GM23338 (cell line): ENCODE measurements at regions not wholly inside any gene's neighbourhood (a gene's known extent, or its start where the extent isn't known, plus 50 kb on each side); places are given as distances from the start of the nearest gene placed in this dataset.

Experiments used
- ATAC-seq: fragments of 200-7000 bp; cut with Tn5 transposase; 3 replicates; pipeline ENCODE4 v1.9.1; 2020
- DNase-seq: peaks from one replicate; pipeline ENCODE4 v3.0.0-alpha.2; 2015; ENCODE audit warnings: low spot score
- H2AFZ ChIP-seq: fragments of 200-600 bp; sonication (generic); 2 replicates; pipeline ENCODE4 v1.8.0; 2016; ENCODE audit warnings: antibody characterized with exemption, mild to moderate bottlenecking, moderate library complexity
- H3F3A ChIP-seq: fragments of 200-600 bp; sonication (generic); replicated peaks from 2 replicates; pipeline ENCODE4 v1.8.0; 2017; ENCODE audit warnings: antibody characterized with exemption, mixed run types, low read depth
- H3K27ac ChIP-seq: fragments of 200-600 bp; sonication (generic); 2 replicates; pipeline ENCODE4 v1.6.1; 2016; ENCODE audit warnings: low read depth
- H3K27me3 ChIP-seq: fragments of 200-600 bp; sonication (generic); 2 replicates; pipeline ENCODE4 v1.8.0; 2016; ENCODE audit warnings: mild to moderate bottlenecking, mixed run types, moderate library complexity; ENCODE audit not compliant: insufficient read depth
- H3K36me3 ChIP-seq: fragments of 200-600 bp; sonication (generic); 2 replicates; pipeline ENCODE4 v1.8.0; 2016; ENCODE audit warnings: mild to moderate bottlenecking; ENCODE audit not compliant: insufficient read depth
- H3K4me1 ChIP-seq: fragments of 200-600 bp; sonication (generic); 2 replicates; pipeline ENCODE4 v1.8.0; 2016; ENCODE audit warnings: mild to moderate bottlenecking, moderate library complexity; ENCODE audit not compliant: insufficient read depth
- H3K4me2 ChIP-seq: fragments of 200-600 bp; sonication (generic); 2 replicates; pipeline ENCODE4 v1.7.1; 2017; ENCODE audit warnings: mixed run types
- H3K4me3 ChIP-seq: fragments of 200-600 bp; sonication (generic); 2 replicates; pipeline ENCODE4 v1.6.1; 2016; ENCODE audit warnings: mixed run types
- H3K79me2 ChIP-seq: fragments of 200-600 bp; sonication (generic); replicated peaks from 2 replicates; pipeline ENCODE4 v1.8.0; 2017; ENCODE audit warnings: mild to moderate bottlenecking; ENCODE audit not compliant: insufficient read depth
- H3K9me2 ChIP-seq: fragments of 200-600 bp; sonication (generic); 2 replicates; pipeline ENCODE4 v1.8.0; 2017; ENCODE audit not compliant: insufficient read depth
- H4K20me1 ChIP-seq: fragments of 200-600 bp; sonication (generic); replicated peaks from 2 replicates; pipeline ENCODE4 v1.8.0; 2017; ENCODE audit warnings: mild to moderate bottlenecking; ENCODE audit not compliant: insufficient read depth
- H3K27ac Mint-ChIP-seq: 2 replicates; pipeline ENCODE4 v1.8.0; 2020; ENCODE audit warnings: inconsistent platforms, mild to moderate bottlenecking, moderate library complexity, mixed read lengths
- H3K27me3 Mint-ChIP-seq: 3 replicates; pipeline ENCODE4 v1.8.0; 2022; ENCODE audit warnings: low read depth, mild to moderate bottlenecking, moderate library complexity, mixed read lengths, inconsistent platforms; ENCODE audit not compliant: insufficient read depth, poor library complexity
- H3K36me3 Mint-ChIP-seq: 3 replicates; pipeline ENCODE4 v1.8.0; 2021; ENCODE audit warnings: low read depth, mild to moderate bottlenecking, inconsistent platforms, moderate library complexity, mixed read lengths
- H3K4me1 Mint-ChIP-seq: 3 replicates; pipeline ENCODE4 v1.8.0; 2020; ENCODE audit warnings: mild to moderate bottlenecking, inconsistent platforms, mixed read lengths
- H3K4me3 Mint-ChIP-seq: 3 replicates; pipeline ENCODE4 v1.8.0; 2021; ENCODE audit warnings: moderate library complexity, mild to moderate bottlenecking, inconsistent platforms, mixed read lengths
- H3K9me3 Mint-ChIP-seq: 3 replicates; pipeline ENCODE4 v1.8.0; 2020; ENCODE audit warnings: moderate library complexity, mild to moderate bottlenecking, inconsistent platforms, mixed read lengths
- EZH2phosphoT487 ChIP-seq: fragments of 200-600 bp; sonication (generic); IDR thresholded peaks from one replicate; pipeline ENCODE4 v1.8.1; 2018; ENCODE audit warnings: antibody characterized with exemption; ENCODE audit not compliant: unreplicated experiment
- NANOG ChIP-seq: IDR thresholded peaks from 2 replicates; pipeline ENCODE4 v1.6.1; 2016; ENCODE audit warnings: antibody characterized with exemption, borderline replicate concordance
- POLR2AphosphoS5 ChIP-seq: IDR thresholded peaks from 2 replicates; pipeline ENCODE4 v1.6.1; 2016; ENCODE audit warnings: antibody characterized with exemption, low read depth
- STAT1 ChIP-seq: IDR thresholded peaks from one replicate; pipeline ENCODE4 v1.6.1; 2016; ENCODE audit warnings: antibody characterized with exemption; ENCODE audit not compliant: unreplicated experiment
- ZNF114 ChIP-seq: fragments of 250-450 bp; sonication (Bioruptor Pico); IDR thresholded peaks from 2 replicates; pipeline ENCODE4 v1.5.0; 2020; ENCODE audit warnings: mild to moderate bottlenecking, moderate library complexity
- ZNF331 ChIP-seq: fragments of 250-450 bp; sonication (Bioruptor Pico); IDR thresholded peaks from 2 replicates; pipeline ENCODE4 v1.5.0; 2020; ENCODE audit warnings: low read depth, mild to moderate bottlenecking, moderate library complexity
- TF ChIP-seq, protein P1 (sequence below), 2 experiments: fragments of 200-600 bp in 1 of 2; sonication (generic) in 1 of 2; conservative IDR thresholded peaks; 2 replicates each; pipeline versions ENCODE4 v1.5.1 to v1.6.1; 2016 to 2017; ENCODE audit warnings: antibody characterized with exemption in 2 of 2, low read depth in 2 of 2, mild to moderate bottlenecking in 2 of 2, moderate library complexity in 1 of 2
- TF ChIP-seq, protein P2 (sequence below): IDR thresholded peaks from one replicate; pipeline ENCODE4 v1.6.1; 2018; ENCODE audit warnings: antibody characterized with exemption; ENCODE audit not compliant: unreplicated experiment
- TF ChIP-seq, protein P3 (sequence below): IDR thresholded peaks from 2 replicates; pipeline ENCODE4 v1.6.1; 2016; ENCODE audit warnings: antibody characterized with exemption

DNA sequence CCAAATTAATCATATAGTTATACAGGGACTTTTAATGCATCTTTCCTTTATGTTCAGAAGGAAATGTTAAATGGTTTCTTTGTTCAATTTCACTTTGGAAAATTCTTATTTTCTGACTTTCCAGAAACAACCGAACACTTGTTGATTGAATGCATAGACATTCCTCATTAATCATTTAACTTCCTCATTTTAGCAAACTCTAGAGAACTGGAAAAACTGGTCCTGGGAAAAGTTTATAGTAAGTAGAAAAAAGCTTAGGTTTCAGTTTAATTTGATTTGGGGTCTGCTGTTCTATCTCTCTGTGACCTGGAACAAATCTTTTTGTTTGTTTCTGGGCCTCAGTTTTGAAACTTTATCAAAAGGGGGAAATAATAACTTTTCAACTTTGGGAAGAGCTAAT lies 320.4 kb downstream of the CMPK2 start:
- TF ChIP-seq, protein P1, sequence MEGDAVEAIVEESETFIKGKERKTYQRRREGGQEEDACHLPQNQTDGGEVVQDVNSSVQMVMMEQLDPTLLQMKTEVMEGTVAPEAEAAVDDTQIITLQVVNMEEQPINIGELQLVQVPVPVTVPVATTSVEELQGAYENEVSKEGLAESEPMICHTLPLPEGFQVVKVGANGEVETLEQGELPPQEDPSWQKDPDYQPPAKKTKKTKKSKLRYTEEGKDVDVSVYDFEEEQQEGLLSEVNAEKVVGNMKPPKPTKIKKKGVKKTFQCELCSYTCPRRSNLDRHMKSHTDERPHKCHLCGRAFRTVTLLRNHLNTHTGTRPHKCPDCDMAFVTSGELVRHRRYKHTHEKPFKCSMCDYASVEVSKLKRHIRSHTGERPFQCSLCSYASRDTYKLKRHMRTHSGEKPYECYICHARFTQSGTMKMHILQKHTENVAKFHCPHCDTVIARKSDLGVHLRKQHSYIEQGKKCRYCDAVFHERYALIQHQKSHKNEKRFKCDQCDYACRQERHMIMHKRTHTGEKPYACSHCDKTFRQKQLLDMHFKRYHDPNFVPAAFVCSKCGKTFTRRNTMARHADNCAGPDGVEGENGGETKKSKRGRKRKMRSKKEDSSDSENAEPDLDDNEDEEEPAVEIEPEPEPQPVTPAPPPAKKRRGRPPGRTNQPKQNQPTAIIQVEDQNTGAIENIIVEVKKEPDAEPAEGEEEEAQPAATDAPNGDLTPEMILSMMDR (conservative IDR thresholded peaks at IDR 0.05; ENCODE audit: low read depth in 2 of 2), result no peak
- ATAC-seq, result no peak

DNA sequence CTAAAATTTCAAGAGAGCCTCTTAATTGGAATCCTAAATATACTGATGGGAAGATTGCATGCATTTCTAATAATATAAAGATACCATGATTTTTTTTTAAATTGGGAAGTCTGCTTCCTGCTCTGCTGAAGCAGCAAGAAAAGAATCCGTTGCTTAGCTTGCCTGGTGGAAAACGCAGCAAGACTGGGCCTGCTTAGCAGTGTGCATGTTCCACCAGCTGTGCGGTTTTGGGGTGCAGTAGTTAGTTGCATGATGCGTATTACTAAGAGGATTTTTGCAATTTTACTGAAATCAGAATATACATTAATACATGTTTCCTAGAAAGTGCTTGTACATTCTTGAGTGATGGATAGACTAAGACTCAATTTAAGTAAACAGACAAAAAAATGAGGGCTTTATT lies 319.9 kb downstream of the CMPK2 start:
- no peaks in the 10 kb centered on the region for H3F3A ChIP-seq
- no peak overlapping the region for H3K27ac ChIP-seq
- no peaks in the 10 kb centered on the region for H3K4me1 ChIP-seq
- Mint-ChIP-seq H3K36me3 (peaks cover 7% of the 10 kb centered on the region), H3K4me3 (no peak overlapping the region), H3K9me3 (peaks cover 67% of the 10 kb centered on the region), H3K27me3 (peaks cover 6% of the 10 kb centered on the region), H3K27ac (no peak overlapping the region), H3K4me1 (no peaks in the 10 kb centered on the region)
- H3K9me2 ChIP-seq, result no peaks in the 10 kb centered on the region
- TF ChIP-seq STAT1, result no peak
- no peak for TF ChIP-seq NANOG
- no peak for TF ChIP-seq EZH2phosphoT487
- TF ChIP-seq ZNF114 (CRISPR knock-in tag), result no peak
- no peak for TF ChIP-seq ZNF331
- TF ChIP-seq, protein P2, sequence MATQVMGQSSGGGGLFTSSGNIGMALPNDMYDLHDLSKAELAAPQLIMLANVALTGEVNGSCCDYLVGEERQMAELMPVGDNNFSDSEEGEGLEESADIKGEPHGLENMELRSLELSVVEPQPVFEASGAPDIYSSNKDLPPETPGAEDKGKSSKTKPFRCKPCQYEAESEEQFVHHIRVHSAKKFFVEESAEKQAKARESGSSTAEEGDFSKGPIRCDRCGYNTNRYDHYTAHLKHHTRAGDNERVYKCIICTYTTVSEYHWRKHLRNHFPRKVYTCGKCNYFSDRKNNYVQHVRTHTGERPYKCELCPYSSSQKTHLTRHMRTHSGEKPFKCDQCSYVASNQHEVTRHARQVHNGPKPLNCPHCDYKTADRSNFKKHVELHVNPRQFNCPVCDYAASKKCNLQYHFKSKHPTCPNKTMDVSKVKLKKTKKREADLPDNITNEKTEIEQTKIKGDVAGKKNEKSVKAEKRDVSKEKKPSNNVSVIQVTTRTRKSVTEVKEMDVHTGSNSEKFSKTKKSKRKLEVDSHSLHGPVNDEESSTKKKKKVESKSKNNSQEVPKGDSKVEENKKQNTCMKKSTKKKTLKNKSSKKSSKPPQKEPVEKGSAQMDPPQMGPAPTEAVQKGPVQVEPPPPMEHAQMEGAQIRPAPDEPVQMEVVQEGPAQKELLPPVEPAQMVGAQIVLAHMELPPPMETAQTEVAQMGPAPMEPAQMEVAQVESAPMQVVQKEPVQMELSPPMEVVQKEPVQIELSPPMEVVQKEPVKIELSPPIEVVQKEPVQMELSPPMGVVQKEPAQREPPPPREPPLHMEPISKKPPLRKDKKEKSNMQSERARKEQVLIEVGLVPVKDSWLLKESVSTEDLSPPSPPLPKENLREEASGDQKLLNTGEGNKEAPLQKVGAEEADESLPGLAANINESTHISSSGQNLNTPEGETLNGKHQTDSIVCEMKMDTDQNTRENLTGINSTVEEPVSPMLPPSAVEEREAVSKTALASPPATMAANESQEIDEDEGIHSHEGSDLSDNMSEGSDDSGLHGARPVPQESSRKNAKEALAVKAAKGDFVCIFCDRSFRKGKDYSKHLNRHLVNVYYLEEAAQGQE, result no peak
- no peak for TF ChIP-seq POLR2AphosphoS5
- TF ChIP-seq, protein P3, sequence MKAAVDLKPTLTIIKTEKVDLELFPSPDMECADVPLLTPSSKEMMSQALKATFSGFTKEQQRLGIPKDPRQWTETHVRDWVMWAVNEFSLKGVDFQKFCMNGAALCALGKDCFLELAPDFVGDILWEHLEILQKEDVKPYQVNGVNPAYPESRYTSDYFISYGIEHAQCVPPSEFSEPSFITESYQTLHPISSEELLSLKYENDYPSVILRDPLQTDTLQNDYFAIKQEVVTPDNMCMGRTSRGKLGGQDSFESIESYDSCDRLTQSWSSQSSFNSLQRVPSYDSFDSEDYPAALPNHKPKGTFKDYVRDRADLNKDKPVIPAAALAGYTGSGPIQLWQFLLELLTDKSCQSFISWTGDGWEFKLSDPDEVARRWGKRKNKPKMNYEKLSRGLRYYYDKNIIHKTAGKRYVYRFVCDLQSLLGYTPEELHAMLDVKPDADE, result no peak
- H2AFZ ChIP-seq, result no peak overlapping the region
- H3K27me3 ChIP-seq, result no peaks in the 10 kb centered on the region
- H3K4me3 ChIP-seq, result no peak overlapping the region
- no peaks in the 10 kb centered on the region for H4K20me1 ChIP-seq
- no peaks in the 10 kb centered on the region for H3K36me3 ChIP-seq
- DNase-seq, result no peak
- no peak overlapping the region for H3K4me2 ChIP-seq
- ATAC-seq, result no peak
- H3K79me2 ChIP-seq, result no peaks in the 10 kb centered on the region

More for the DNA sequence above, 320.4 kb downstream of the CMPK2 start:
- Histone ChIP-seq H4K20me1 (no peaks in the 10 kb centered on the region), H2AFZ (no peak overlapping the region), H3K4me2 (no peak overlapping the region), H3K79me2 (no peaks in the 10 kb centered on the region), H3K27ac (no peak overlapping the region), H3K4me1 (no peaks in the 10 kb centered on the region), H3K27me3 (no peaks in the 10 kb centered on the region), H3K4me3 (no peak overlapping the region), H3K9me2 (no peaks in the 10 kb centered on the region), H3F3A (no peaks in the 10 kb centered on the region), H3K36me3 (no peaks in the 10 kb centered on the region)
- Mint-ChIP-seq H3K27me3 (peaks cover 6% of the 10 kb centered on the region), H3K27ac (no peak overlapping the region), H3K36me3 (peaks cover 3% of the 10 kb centered on the region; the same call in 1 of the 3 replicates), H3K4me1 (no peaks in the 10 kb centered on the region), H3K4me3 (no peak overlapping the region), H3K9me3 (peaks cover 63% of the 10 kb centered on the region)
- DNase-seq, result no peak
